ENCODE measurements at regions not wholly inside any gene's neighbourhood (a gene's known extent, or its start where the extent isn't known, plus 50 kb on each side); places are given as distances from the start of the nearest gene placed in this dataset.

DNA sequence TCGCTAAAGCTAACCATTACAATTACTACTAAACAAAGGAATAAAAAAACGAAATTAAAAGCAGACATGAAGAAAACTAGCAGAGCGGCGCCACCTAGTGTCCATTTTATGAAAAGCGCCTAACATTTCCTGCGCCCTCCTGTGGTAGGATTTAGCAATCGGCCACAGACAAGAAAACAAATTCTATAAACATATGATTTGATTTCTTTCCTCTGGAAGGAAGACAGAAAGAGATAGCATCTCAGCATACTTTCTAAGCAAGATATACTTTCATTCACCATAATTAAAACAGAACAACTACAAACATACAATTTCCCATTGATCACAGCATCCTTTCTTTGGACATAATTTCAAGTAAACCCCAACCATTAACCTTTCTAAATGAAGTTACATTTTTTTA lies 337.7 kb upstream of the NPVF start:
- CTCF ChIA-PET = interaction anchor here (0.6 to 1.5 kb wide), 6 partner anchors 15 to 873 kb away, joined by 3 to 16 read pairs (median 6); no protein-coding TSS in a partner anchor
- H3K36me3 ChIP-seq (ENCODE audit: low read depth, low read length) = peaks cover 3% of the 10 kb centered on the region; the same call in 1 of the 2 replicates
- no TSS peak for BruUV-seq (replicated peaks)
- DNase-seq (peak; percentile 75), ATAC-seq (peak; percentile 22; the same call in 1 of the 2 replicates)
- no peaks in the 10 kb centered on the region for H3K9me2 ChIP-seq (replicated peaks; ENCODE audit: low read length)
- H3K9ac ChIP-seq (ENCODE audit: low read length) = no peak overlapping the region
- intact Hi-C loops (cut with micrococcal nuclease) = loop anchor here (1.0 kb wide), 3 partner anchors 175 to 307 kb away; no protein-coding TSS in a partner anchor
- H3F3A ChIP-seq (ENCODE audit: low read length, unreplicated experiment) = no peaks in the 10 kb centered on the region
- no peak overlapping the region for H3K4me2 ChIP-seq (ENCODE audit: low read length)
- H3K9me3 ChIP-seq (ENCODE audit: low read length) = no peaks in the 10 kb centered on the region
- H3K27ac ChIP-seq (ENCODE audit: low read length) = no peak overlapping the region
- H4K20me1 ChIP-seq (ENCODE audit: low read length) = no peaks in the 10 kb centered on the region
- H2AFZ ChIP-seq (ENCODE audit: low read length) = no peak overlapping the region
- POLR2A ChIA-PET (ENCODE audit: unreplicated experiment) = no interaction called here
- H3K79me2 ChIP-seq (ENCODE audit: low read length) = no peaks in the 10 kb centered on the region
- H3K27me3 ChIP-seq (ENCODE audit: low read length) = peaks cover 41% of the 10 kb centered on the region
- H3K4me1 ChIP-seq (ENCODE audit: insufficient read depth, low read length) = no peaks in the 10 kb centered on the region
- TF ChIP-seq, protein P1, sequence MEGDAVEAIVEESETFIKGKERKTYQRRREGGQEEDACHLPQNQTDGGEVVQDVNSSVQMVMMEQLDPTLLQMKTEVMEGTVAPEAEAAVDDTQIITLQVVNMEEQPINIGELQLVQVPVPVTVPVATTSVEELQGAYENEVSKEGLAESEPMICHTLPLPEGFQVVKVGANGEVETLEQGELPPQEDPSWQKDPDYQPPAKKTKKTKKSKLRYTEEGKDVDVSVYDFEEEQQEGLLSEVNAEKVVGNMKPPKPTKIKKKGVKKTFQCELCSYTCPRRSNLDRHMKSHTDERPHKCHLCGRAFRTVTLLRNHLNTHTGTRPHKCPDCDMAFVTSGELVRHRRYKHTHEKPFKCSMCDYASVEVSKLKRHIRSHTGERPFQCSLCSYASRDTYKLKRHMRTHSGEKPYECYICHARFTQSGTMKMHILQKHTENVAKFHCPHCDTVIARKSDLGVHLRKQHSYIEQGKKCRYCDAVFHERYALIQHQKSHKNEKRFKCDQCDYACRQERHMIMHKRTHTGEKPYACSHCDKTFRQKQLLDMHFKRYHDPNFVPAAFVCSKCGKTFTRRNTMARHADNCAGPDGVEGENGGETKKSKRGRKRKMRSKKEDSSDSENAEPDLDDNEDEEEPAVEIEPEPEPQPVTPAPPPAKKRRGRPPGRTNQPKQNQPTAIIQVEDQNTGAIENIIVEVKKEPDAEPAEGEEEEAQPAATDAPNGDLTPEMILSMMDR (conservative IDR thresholded peaks at IDR 0.05; ENCODE audit: low read depth, low read length) = peak; percentile 100
- no peak for TF ChIP-seq EZH2phosphoT487 (IDR thresholded peaks at IDR 0.05; ENCODE audit: borderline replicate concordance, low read length)
- H3K4me3 ChIP-seq (ENCODE audit: low read length) = no peak overlapping the region

- Histone ChIP-seq H4K20me1 (ENCODE audit: low read length) (no peaks in the 10 kb centered on the region), H3K36me3 (ENCODE audit: low read depth, low read length) (peaks cover 3% of the 10 kb centered on the region; the same call in 1 of the 2 replicates), H3F3A (ENCODE audit: low read length, unreplicated experiment) (no peaks in the 10 kb centered on the region), H3K9me2 (replicated peaks; ENCODE audit: low read length) (no peaks in the 10 kb centered on the region), H3K4me3 (ENCODE audit: low read length) (no peak overlapping the region), H3K4me1 (ENCODE audit: insufficient read depth, low read length) (no peaks in the 10 kb centered on the region), H2AFZ (ENCODE audit: low read length) (no peak overlapping the region), H3K4me2 (ENCODE audit: low read length) (no peak overlapping the region), H3K27ac (ENCODE audit: low read length) (no peak overlapping the region), H3K27me3 (ENCODE audit: low read length) (peaks cover 27% of the 10 kb centered on the region), H3K9ac (ENCODE audit: low read length) (no peak overlapping the region), H3K9me3 (ENCODE audit: low read length) (no peaks in the 10 kb centered on the region), H3K79me2 (ENCODE audit: low read length) (no peaks in the 10 kb centered on the region)
- ChIA-PET CTCF (interaction anchor here (0.6 kb wide), 1 partner anchor 538 kb away, joined by 3 read pairs; no protein-coding TSS in a partner anchor), POLR2A (ENCODE audit: unreplicated experiment) (no interaction called here)
- DNase-seq = peak; percentile 12
- TF ChIP-seq, protein P1 (conservative IDR thresholded peaks at IDR 0.05; ENCODE audit: low read depth, low read length) = no peak
- no peak for TF ChIP-seq EZH2 (IDR thresholded peaks at IDR 0.05; ENCODE audit: low read length, unreplicated experiment)
- no peak for TF ChIP-seq EZH2phosphoT487 (IDR thresholded peaks at IDR 0.05; ENCODE audit: borderline replicate concordance, low read length)
- intact Hi-C loops (cut with micrococcal nuclease) = no loop called here
- BruUV-seq (replicated peaks) = no TSS peak
- ATAC-seq = peak; percentile 50; the same call in 1 of the 2 replicates
These were observed 339.1 kb upstream of the NPVF start for GRCh38 chr7:25567430-25567829.

DNA sequence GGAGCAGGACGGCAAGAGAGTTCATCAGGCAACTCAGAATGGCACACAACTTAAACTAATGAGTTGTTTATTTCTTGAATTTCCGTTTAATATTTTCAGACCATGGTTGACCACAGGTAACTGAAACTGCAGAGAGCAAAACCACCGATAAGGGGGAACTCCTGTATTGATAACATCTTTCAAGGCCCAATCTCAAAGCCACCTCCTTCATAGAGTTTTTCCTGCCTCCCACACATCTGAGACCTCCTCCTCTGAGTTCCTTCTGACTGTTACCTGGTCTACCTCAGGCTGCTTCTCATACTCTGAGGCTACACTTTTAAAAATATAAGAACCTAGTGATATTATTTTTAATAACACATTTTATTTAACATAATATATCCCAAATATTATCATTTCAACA lies 341.5 kb upstream of the NPVF start:
- no peak overlapping the region for H3K27ac ChIP-seq (ENCODE audit: low read length)
- ChIA-PET POLR2A (ENCODE audit: unreplicated experiment) (no interaction called here), CTCF (no interaction called here)
- no peak overlapping the region for H2AFZ ChIP-seq (ENCODE audit: low read length)
- no peak for ATAC-seq
- H3F3A ChIP-seq (ENCODE audit: low read length, unreplicated experiment) = no peaks in the 10 kb centered on the region
- no peak overlapping the region for H3K4me3 ChIP-seq (ENCODE audit: low read length)
- H3K27me3 ChIP-seq (ENCODE audit: low read length) = peaks cover 16% of the 10 kb centered on the region
- no peak overlapping the region for H3K4me2 ChIP-seq (ENCODE audit: low read length)
- intact Hi-C loops (cut with micrococcal nuclease) = no loop called here
- no peak for DNase-seq
- H3K4me1 ChIP-seq (ENCODE audit: insufficient read depth, low read length) = no peaks in the 10 kb centered on the region
- TF ChIP-seq, protein P1 (conservative IDR thresholded peaks at IDR 0.05; ENCODE audit: low read depth, low read length) = no peak
- TF ChIP-seq EZH2phosphoT487 (IDR thresholded peaks at IDR 0.05; ENCODE audit: borderline replicate concordance, low read length) (no peak), EZH2 (IDR thresholded peaks at IDR 0.05; ENCODE audit: low read length, unreplicated experiment) (no peak)
- no peaks in the 10 kb centered on the region for H3K9me2 ChIP-seq (replicated peaks; ENCODE audit: low read length)
- no peak overlapping the region for H3K9ac ChIP-seq (ENCODE audit: low read length)
- no peaks in the 10 kb centered on the region for H4K20me1 ChIP-seq (ENCODE audit: low read length)
- no TSS peak for BruUV-seq (replicated peaks)
- H3K36me3 ChIP-seq (ENCODE audit: low read depth, low read length) = peaks cover 3% of the 10 kb centered on the region; the same call in 1 of the 2 replicates
- no peaks in the 10 kb centered on the region for H3K9me3 ChIP-seq (ENCODE audit: low read length)
- H3K79me2 ChIP-seq (ENCODE audit: low read length) = no peaks in the 10 kb centered on the region

All from PC-3 (cell line).